Ishikawa (cell line): ENCODE measurements at regions not wholly inside any gene's neighbourhood (a gene's known extent, or its start where the extent isn't known, plus 50 kb on each side); places are given as distances from the start of the nearest gene placed in this dataset.

Source experiments
- CEBPB ChIP-seq: IDR thresholded peaks from 2 replicates; pipeline ENCODE4 v1.6.1; 2012
- CREB1 ChIP-seq: IDR thresholded peaks from 2 replicates; pipeline ENCODE4 v1.6.1; 2012; ENCODE audit warnings: low read depth
- EGR1 ChIP-seq: IDR thresholded peaks from 2 replicates; pipeline ENCODE4 v1.6.1; 2012
- EP300 ChIP-seq: IDR thresholded peaks from 2 replicates; pipeline ENCODE4 v1.6.1; 2012; ENCODE audit warnings: borderline replicate concordance
- FOXM1 ChIP-seq: IDR thresholded peaks from 2 replicates; pipeline ENCODE4 v1.6.1; 2012; ENCODE audit warnings: low read depth, borderline replicate concordance
- NFIC ChIP-seq: IDR thresholded peaks from 2 replicates; pipeline ENCODE4 v1.6.1; 2012
- RAD21 ChIP-seq: IDR thresholded peaks from 2 replicates; pipeline ENCODE4 v1.6.1; 2012; ENCODE audit warnings: low read depth
- TAF1 ChIP-seq: IDR thresholded peaks from 2 replicates; pipeline ENCODE4 v1.6.1; 2012; ENCODE audit warnings: low read depth, mild to moderate bottlenecking
- TCF12 ChIP-seq: IDR thresholded peaks from 2 replicates; pipeline ENCODE4 v1.6.1; 2012; ENCODE audit warnings: low read depth
- TEAD4 ChIP-seq: IDR thresholded peaks from 2 replicates; pipeline ENCODE4 v1.6.1; 2012
- YY1 ChIP-seq: IDR thresholded peaks from 2 replicates; pipeline ENCODE4 v1.6.1; 2012; ENCODE audit warnings: low read depth
- ZBTB7A ChIP-seq: IDR thresholded peaks from 2 replicates; pipeline ENCODE4 v1.6.1; 2012; ENCODE audit warnings: low read depth
- TF ChIP-seq, protein P1 (sequence below): IDR thresholded peaks from 2 replicates; pipeline ENCODE4 v1.6.1; 2012
- TF ChIP-seq, protein P2 (sequence below): IDR thresholded peaks from 2 replicates; pipeline ENCODE4 v1.6.1; 2012; ENCODE audit warnings: low read depth, mild to moderate bottlenecking
- TF ChIP-seq, protein P3 (sequence below): IDR thresholded peaks from 2 replicates; pipeline ENCODE4 v1.6.1; 2012

DNA sequence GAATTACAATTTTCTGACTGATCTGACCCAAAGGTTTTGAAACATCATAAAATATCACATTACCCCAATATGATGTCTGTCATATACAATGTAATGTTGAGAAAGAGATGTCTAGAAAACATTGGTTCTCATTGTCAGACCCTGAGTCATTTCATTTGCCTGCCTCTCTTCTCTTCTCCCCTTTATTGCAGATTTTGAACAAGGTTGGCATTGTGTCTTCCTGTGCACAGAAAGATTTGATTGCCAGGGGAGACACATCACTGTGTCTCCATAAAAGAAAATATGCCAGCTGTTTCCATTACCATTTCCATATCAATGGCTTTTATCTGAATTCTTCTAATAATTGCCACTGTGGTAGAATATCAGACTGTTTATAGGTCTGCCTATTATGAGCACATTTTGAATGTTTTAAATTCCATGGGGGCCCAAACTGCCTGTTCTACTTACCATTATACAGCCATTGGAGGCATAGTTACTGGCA lies 65.6 kb downstream of the IFI44 start:
- TF ChIP-seq RAD21 = no peak
- TF ChIP-seq CREB1 = no peak
- no peak for TF ChIP-seq ZBTB7A
- TF ChIP-seq, protein P1, sequence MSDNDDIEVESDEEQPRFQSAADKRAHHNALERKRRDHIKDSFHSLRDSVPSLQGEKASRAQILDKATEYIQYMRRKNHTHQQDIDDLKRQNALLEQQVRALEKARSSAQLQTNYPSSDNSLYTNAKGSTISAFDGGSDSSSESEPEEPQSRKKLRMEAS = no peak
- TF ChIP-seq EGR1 = no peak
- TF ChIP-seq CEBPB = no peak
- TF ChIP-seq, protein P2, sequence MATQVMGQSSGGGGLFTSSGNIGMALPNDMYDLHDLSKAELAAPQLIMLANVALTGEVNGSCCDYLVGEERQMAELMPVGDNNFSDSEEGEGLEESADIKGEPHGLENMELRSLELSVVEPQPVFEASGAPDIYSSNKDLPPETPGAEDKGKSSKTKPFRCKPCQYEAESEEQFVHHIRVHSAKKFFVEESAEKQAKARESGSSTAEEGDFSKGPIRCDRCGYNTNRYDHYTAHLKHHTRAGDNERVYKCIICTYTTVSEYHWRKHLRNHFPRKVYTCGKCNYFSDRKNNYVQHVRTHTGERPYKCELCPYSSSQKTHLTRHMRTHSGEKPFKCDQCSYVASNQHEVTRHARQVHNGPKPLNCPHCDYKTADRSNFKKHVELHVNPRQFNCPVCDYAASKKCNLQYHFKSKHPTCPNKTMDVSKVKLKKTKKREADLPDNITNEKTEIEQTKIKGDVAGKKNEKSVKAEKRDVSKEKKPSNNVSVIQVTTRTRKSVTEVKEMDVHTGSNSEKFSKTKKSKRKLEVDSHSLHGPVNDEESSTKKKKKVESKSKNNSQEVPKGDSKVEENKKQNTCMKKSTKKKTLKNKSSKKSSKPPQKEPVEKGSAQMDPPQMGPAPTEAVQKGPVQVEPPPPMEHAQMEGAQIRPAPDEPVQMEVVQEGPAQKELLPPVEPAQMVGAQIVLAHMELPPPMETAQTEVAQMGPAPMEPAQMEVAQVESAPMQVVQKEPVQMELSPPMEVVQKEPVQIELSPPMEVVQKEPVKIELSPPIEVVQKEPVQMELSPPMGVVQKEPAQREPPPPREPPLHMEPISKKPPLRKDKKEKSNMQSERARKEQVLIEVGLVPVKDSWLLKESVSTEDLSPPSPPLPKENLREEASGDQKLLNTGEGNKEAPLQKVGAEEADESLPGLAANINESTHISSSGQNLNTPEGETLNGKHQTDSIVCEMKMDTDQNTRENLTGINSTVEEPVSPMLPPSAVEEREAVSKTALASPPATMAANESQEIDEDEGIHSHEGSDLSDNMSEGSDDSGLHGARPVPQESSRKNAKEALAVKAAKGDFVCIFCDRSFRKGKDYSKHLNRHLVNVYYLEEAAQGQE = no peak
- TF ChIP-seq TEAD4 = no peak
- TF ChIP-seq EP300 = no peak
- no peak for TF ChIP-seq YY1
- no peak for TF ChIP-seq TCF12
- no peak for TF ChIP-seq NFIC
- TF ChIP-seq, protein P3, sequence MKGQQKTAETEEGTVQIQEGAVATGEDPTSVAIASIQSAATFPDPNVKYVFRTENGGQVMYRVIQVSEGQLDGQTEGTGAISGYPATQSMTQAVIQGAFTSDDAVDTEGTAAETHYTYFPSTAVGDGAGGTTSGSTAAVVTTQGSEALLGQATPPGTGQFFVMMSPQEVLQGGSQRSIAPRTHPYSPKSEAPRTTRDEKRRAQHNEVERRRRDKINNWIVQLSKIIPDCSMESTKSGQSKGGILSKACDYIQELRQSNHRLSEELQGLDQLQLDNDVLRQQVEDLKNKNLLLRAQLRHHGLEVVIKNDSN = no peak

DNA sequence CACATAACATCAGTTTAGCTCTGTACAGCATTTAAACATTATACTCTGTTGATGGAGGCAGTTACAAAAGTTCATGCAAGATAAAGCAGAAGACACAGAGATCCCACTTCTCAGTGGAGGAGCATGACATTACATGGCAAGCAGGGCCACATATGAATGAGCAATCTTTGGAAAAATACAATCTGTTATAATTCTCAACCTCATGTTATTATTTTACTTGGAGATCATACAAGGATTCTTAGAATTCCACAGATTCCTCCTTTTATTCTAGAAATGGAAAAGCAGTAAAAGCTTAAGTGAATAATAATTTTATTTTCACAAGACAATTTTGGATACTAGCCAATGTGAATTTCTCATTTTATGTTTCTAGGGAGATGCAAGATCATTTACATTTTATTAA lies 66.6 kb downstream of the IFI44 start:
- TF ChIP-seq TCF12 (no peak), EP300 (no peak), NFIC (no peak; the same call in 1 of the 2 replicates), FOXM1 (no peak), TEAD4 (0 out of 2 replicates have a peak, but pooled peaks have one; percentile 25)

DNA sequence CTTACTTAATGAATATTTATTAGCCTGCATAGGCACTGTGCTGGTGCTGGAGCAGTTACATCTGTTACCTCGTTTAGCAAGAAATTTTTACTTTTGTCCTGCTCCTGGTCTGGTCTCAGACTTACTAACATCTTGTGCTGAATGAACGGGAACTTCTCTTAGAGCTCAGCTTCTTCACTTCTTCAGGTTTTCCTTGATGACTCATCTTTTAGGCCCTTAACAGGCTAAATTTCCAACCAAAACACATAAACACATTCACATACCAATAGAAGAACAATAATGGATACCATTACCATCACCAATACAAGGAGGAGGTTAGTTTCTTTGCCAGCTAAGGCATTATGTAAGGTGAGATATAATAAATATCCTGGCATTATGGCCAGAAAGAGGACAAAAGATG lies 68.9 kb downstream of the IFI44 start:
- TF ChIP-seq, protein P2 = no peak
- TF ChIP-seq CREB1 (no peak), ZBTB7A (no peak), RAD21 (no peak), CEBPB (no peak), FOXM1 (no peak), YY1 (no peak), EGR1 (no peak), TEAD4 (no peak), NFIC (no peak), EP300 (no peak), TAF1 (no peak), TCF12 (no peak)
- TF ChIP-seq, protein P1 = no peak
- TF ChIP-seq, protein P3 = no peak

DNA sequence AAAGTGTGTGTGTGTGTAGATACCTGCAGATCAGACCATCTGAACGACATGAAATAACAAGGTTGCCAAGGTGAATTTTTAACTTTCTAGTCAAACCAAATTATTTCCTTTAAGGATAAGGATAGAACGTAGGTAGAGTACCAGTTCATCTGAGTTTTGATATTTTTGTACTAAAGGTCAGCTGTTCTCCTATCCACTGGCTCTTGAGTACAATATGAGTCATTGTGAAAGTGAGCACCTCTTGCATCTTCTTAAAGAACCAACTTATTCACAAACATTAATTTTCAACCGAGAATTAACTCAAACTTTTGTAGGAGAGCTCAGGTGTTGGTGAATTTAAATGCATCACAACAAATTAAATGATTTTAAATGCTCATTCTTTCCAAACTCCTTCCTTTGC lies 71.5 kb downstream of the IFI44 start:
- TF ChIP-seq TCF12 = no peak
- no peak for TF ChIP-seq RAD21
- TF ChIP-seq CEBPB = no peak
- TF ChIP-seq CREB1 = no peak
- TF ChIP-seq, protein P3 = no peak
- TF ChIP-seq EP300 = no peak
- TF ChIP-seq, protein P1 = no peak
- TF ChIP-seq TAF1 = no peak
- no peak for TF ChIP-seq ZBTB7A
- TF ChIP-seq, protein P2 = no peak
- TF ChIP-seq EGR1 = no peak
- no peak for TF ChIP-seq TEAD4
- TF ChIP-seq YY1 = no peak
- no peak for TF ChIP-seq FOXM1
- TF ChIP-seq NFIC = no peak
